GM10248 (cell line): ENCODE measurements at regions not wholly inside any gene's neighbourhood (a gene's known extent, or its start where the extent isn't known, plus 50 kb on each side); places are given as distances from the start of the nearest gene placed in this dataset.

ENCODE experiments used
- CTCF ChIA-PET: fragments of 300-600 bp; sonication (Branson Sonifier 250); formaldehyde crosslinking; extraction: SDS; loops from one replicate; lab custom pipeline; 2021; ENCODE audit warnings: antibody characterized with exemption; lab: Yijun Ruan, JAX
- POLR2A ChIA-PET: fragments of 350-650 bp; sonication (Branson Sonifier 250); formaldehyde crosslinking; extraction: SDS; loops from one replicate; lab custom pipeline; 2020; ENCODE audit warnings: antibody characterized with exemption; lab: Yijun Ruan, JAX
- DNase-seq: peaks from one replicate; pipeline ENCODE4 v3.0.0; 2012; ENCODE audit errors: extremely low spot score
- TF ChIP-seq, protein P1 (sequence below): IDR thresholded peaks from 2 replicates; pipeline ENCODE4 v1.5.1; 2012; ENCODE audit warnings: mild to moderate bottlenecking, low read depth; ENCODE audit errors: extremely low read depth, missing control alignments, control extremely low read depth

DNA sequence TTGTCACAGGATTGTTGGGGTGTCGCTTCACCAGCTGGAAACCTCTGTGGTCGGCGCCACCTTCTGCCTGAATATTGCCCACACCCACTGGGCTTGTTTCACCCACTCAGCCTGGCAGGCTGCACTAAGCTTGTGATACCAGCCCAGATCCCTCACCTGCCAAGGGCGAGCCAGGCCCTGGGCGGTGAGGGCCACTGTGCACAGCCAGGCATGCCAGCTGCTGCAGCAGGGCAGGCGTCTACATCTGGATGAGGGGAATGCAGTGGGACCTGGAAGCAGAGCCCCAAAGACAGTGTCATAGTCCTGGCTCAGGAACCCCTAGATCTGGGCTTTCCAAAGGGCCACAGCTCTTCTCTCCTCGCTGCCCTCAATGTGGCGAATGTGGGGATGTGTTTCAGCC lies 1307.5 kb downstream of the GRIK2 start:
- ChIA-PET POLR2A (no interaction called here), CTCF (interaction anchor here (1.0 kb wide), 1 partner anchor 10 kb away, joined by 3 read pairs; no protein-coding TSS in a partner anchor)
- TF ChIP-seq, protein P1, sequence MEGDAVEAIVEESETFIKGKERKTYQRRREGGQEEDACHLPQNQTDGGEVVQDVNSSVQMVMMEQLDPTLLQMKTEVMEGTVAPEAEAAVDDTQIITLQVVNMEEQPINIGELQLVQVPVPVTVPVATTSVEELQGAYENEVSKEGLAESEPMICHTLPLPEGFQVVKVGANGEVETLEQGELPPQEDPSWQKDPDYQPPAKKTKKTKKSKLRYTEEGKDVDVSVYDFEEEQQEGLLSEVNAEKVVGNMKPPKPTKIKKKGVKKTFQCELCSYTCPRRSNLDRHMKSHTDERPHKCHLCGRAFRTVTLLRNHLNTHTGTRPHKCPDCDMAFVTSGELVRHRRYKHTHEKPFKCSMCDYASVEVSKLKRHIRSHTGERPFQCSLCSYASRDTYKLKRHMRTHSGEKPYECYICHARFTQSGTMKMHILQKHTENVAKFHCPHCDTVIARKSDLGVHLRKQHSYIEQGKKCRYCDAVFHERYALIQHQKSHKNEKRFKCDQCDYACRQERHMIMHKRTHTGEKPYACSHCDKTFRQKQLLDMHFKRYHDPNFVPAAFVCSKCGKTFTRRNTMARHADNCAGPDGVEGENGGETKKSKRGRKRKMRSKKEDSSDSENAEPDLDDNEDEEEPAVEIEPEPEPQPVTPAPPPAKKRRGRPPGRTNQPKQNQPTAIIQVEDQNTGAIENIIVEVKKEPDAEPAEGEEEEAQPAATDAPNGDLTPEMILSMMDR: no peak
- no peak for DNase-seq

DNA sequence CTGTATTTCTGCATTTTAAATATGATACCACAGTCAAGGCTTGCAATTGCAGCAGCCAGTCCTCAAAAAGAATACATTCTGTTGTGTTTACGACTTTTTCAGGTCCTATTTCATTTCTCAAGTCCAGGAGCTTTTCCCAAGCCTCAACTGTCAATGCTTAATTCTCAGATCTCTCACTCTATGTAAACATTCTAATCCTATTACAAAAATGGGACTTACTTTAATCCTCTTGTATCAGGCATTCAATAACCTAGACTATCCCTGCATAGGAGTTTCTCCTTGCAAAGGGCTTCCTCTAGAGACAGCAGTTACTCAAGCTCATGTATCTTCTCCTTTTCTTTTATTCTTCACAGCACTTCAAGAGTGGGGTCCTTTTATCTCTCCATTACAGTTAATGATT lies 1293.0 kb downstream of the GRIK2 start:
- ChIA-PET CTCF (no interaction called here), POLR2A (no interaction called here)
- TF ChIP-seq, protein P1: no peak
- no peak for DNase-seq

DNA sequence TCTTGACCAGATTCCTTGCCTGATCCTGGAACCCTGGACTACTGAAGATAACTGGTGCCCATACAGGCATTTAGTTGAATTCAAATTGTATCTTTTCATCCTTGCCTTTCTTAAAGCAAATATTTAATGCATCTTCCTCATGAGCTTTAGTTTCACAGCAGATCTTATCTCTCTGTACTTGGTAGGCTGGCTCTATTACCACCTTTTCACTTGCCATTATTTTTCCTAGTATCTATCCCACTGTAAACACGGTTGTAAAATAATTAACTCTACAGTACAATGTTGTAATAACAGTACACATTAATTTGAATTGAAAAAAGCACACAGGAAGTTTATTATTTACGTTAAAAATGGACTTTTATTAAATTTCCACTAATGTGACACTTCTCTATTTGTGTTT lies 1286.9 kb downstream of the GRIK2 start:
- CTCF ChIA-PET: no interaction called here

DNA sequence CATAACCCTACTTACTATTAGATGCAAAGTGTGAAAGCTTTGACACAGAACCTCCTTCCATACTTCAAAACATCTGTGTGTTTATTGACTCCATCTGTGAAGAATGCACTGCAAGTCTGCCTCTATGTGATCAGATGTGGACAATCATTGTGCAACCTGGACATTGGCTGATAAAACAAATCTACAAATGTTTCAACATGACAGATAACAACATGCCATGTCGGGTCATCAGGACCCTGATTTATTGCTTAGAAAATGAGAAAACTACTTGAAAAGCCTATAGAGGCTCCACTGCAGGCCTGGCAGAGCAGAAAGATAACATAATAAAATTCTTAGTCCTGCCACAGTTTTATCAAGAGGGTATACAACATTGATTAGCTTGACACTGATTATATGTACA lies 1286.4 kb downstream of the GRIK2 start:
- ChIA-PET CTCF (no interaction called here), POLR2A (no interaction called here)
- no peak for DNase-seq
- TF ChIP-seq, protein P1: no peak

More for the DNA sequence above, 1286.9 kb downstream of the GRIK2 start:
- POLR2A ChIA-PET: no interaction called here
- DNase-seq: no peak
- TF ChIP-seq, protein P1: no peak

DNA sequence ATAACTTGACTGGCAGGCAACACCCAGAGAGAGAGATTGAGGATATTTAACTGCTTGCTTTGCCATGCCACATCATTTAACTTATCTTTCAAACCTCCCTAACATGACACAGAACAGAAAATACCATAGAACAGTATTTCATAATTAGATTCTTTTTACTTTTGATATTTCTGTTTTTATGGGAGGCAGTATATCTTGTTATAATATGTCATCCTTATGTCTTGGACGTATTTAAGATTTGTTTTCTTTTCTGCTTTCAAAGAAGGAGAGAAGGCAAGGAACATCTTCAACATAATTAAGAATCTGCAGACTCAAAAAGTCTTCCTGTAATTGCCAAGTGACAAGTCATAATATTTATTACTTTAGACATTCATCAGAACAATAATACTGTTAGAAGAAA lies 1283.7 kb downstream of the GRIK2 start:
- TF ChIP-seq, protein P1: no peak
- ChIA-PET POLR2A (no interaction called here), CTCF (interaction anchor here (1.0 kb wide), 1 partner anchor 7 kb away, joined by 3 read pairs; no protein-coding TSS in a partner anchor)
- no peak for DNase-seq

DNA sequence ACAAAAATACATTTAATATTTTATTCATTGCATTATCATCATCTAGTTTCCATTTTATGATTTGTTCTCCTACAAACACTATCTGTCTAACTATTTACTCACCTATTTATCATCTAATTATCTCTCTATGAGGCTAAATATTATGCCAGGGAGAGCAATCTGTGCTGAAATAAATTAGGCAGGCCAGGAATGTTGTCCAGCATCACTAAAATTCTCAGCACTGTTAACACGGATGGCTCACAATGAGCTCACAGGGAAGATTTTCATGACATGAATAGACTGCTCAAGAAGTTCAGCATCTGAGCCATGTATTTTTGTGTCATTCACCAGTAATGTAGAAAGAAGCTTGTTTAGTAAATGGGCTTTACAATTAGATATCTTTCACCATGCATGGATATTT lies 1277.2 kb downstream of the GRIK2 start:
- TF ChIP-seq, protein P1: no peak
- DNase-seq: no peak
- ChIA-PET POLR2A (no interaction called here), CTCF (no interaction called here)

DNA sequence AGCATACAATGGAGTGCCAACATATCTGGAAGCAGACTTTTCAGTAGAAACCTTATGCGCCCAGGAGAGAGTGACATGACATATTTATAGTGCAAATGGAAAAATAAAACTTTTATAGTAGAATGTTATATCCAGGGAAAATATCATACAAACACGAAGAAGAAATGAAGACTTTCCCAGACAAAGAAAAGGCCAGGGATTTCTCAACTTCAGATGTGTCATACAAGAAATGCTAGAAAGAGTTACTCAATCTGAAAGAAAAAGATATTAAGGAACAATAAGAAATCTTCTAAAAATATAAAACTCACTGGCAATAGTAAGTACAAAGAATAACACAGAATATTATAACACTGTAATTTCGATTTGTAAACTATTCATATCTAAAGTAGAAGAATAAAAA lies 1269.3 kb downstream of the GRIK2 start:
- ChIA-PET POLR2A (no interaction called here), CTCF (no interaction called here)
- DNase-seq: no peak
- TF ChIP-seq, protein P1: no peak
